SJCRH30 (cell line): ENCODE measurements at regions not wholly inside any gene's neighbourhood (a gene's known extent, or its start where the extent isn't known, plus 50 kb on each side); places are given as distances from the start of the nearest gene placed in this dataset.

Experiments used
- DNase-seq, 2 experiments: peaks; one replicate each; pipeline ENCODE4 v3.0.0-alpha.2; 2015 to 2020
- H3K27ac ChIP-seq: fragments of 250-450 bp; sonication (Bioruptor Pico); 2 replicates; pipeline ENCODE4 v1.5.1; 2020; ENCODE audit warnings: mild to moderate bottlenecking, moderate library complexity
- H3K27me3 ChIP-seq: fragments of 250-450 bp; sonication (Bioruptor Pico); 2 replicates; pipeline ENCODE4 v1.5.1; 2020; ENCODE audit warnings: mild to moderate bottlenecking, moderate library complexity
- H3K36me3 ChIP-seq: fragments of 250-450 bp; sonication (Bioruptor Pico); 2 replicates; pipeline ENCODE4 v1.5.1; 2020; ENCODE audit warnings: mild to moderate bottlenecking, moderate library complexity
- H3K4me1 ChIP-seq: fragments of 250-450 bp; sonication (Bioruptor Pico); 2 replicates; pipeline ENCODE4 v1.5.1; 2020; ENCODE audit warnings: mild to moderate bottlenecking, moderate library complexity
- H3K4me3 ChIP-seq: fragments of 250-450 bp; sonication (Bioruptor Pico); 2 replicates; pipeline ENCODE4 v1.5.1; 2020; ENCODE audit warnings: mild to moderate bottlenecking, moderate library complexity
- H3K9me3 ChIP-seq: fragments of 250-450 bp; sonication (Bioruptor Pico); replicated peaks from 2 replicates; pipeline ENCODE4 v1.5.1; 2020; ENCODE audit warnings: mild to moderate bottlenecking, moderate library complexity

- no peaks in the 10 kb centered on the region for H3K27me3 ChIP-seq
- DNase-seq, result no peak
- no peaks in the 10 kb centered on the region for H3K36me3 ChIP-seq
- H3K4me1 ChIP-seq, result no peaks in the 10 kb centered on the region
- no peak overlapping the region for H3K4me3 ChIP-seq
- no peak overlapping the region for H3K27ac ChIP-seq
- H3K9me3 ChIP-seq, result no peaks in the 10 kb centered on the region
Observed at GRCh38 chr21:22650226-22650625, 1652.0 kb downstream of the NCAM2 start.

DNA sequence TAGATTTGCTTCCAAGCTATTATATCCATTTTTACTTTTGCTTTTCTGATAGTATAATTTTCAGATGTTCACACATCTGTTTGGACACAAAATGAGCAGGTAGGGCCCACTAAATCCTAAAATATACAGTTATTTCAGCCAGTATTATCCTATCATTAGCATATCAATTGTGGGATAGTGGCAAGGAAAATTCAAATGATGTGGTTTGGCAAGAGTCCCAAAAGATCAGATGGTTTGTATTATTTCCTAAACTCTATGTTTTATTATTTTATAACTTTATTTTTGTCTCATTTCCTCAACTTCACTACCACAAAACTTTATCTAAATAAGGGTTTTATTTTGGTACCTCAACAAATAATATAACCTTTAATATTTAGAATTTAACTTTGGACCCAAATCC is 1659.6 kb downstream of the NCAM2 start:
- Histone ChIP-seq H3K9me3 (no peaks in the 10 kb centered on the region; the same call in 1 of the 2 replicates), H3K27me3 (no peaks in the 10 kb centered on the region), H3K27ac (no peak overlapping the region), H3K4me3 (no peak overlapping the region), H3K36me3 (no peaks in the 10 kb centered on the region), H3K4me1 (no peaks in the 10 kb centered on the region)
- no peak for DNase-seq

DNA sequence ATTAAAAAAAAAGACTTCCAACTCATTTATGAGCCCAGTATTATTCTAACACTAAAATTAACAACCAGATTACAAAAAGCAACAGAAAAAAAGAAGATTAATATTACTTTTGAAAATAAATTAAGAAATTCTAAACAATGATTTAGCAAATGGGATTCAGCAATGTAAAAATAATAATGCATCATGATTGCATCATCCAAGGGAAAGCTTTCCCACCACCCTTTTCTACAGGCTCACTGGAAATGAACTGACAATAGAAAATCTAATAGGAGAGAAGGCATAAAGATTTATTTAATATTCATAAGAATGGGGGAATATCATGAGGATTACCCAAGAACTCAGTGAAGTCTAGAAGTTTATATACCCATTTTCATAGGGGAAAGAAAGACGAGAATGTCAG is 1671.9 kb downstream of the NCAM2 start:
- H3K4me1 ChIP-seq, result no peaks in the 10 kb centered on the region
- no peaks in the 10 kb centered on the region for H3K9me3 ChIP-seq
- no peaks in the 10 kb centered on the region for H3K27me3 ChIP-seq
- H3K4me3 ChIP-seq, result no peak overlapping the region
- H3K36me3 ChIP-seq, result no peaks in the 10 kb centered on the region
- no peak for DNase-seq
- H3K27ac ChIP-seq, result no peak overlapping the region

- H3K36me3 ChIP-seq, result no peaks in the 10 kb centered on the region
- no peaks in the 10 kb centered on the region for H3K4me1 ChIP-seq
- no peak for DNase-seq
- H3K27me3 ChIP-seq, result no peaks in the 10 kb centered on the region
- no peak overlapping the region for H3K27ac ChIP-seq
- H3K9me3 ChIP-seq, result no peaks in the 10 kb centered on the region
- no peak overlapping the region for H3K4me3 ChIP-seq
Observed at GRCh38 chr21:22679207-22679606, 1681.0 kb downstream of the NCAM2 start.

- H3K9me3 ChIP-seq, result no peaks in the 10 kb centered on the region; the same call in 1 of the 2 replicates
- no peak overlapping the region for H3K27ac ChIP-seq
- no peak overlapping the region for H3K4me3 ChIP-seq
- H3K36me3 ChIP-seq, result no peaks in the 10 kb centered on the region
- no peaks in the 10 kb centered on the region for H3K4me1 ChIP-seq
- no peaks in the 10 kb centered on the region for H3K27me3 ChIP-seq
- DNase-seq, result no peak
Observed at GRCh38 chr21:22691658-22692057, 1693.4 kb downstream of the NCAM2 start.

DNA sequence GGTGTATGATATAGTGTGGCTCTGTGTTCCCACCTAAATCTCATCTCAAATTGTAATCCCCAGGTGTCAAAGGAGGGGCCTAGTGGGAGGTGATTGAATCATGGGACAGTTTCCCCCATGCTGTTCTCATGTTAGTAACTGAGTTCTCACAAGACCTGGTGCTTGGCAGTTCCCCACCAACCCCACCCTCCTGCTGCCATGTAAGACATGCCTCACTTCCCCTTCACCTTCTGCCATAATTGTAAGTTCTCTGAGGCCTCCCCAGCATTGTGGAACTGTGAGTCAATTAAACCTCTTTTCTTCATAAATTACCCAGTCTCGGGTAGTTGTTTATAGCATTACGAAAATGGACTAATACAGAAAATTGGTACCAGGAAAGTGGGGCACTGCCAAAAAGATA is 1705.3 kb downstream of the NCAM2 start:
- Histone ChIP-seq H3K4me3 (no peak overlapping the region), H3K4me1 (no peaks in the 10 kb centered on the region), H3K27ac (no peak overlapping the region), H3K27me3 (no peaks in the 10 kb centered on the region), H3K36me3 (no peaks in the 10 kb centered on the region), H3K9me3 (no peaks in the 10 kb centered on the region)
- no peak for DNase-seq

- Histone ChIP-seq H3K4me3 (no peak overlapping the region), H3K27ac (no peak overlapping the region)
Observed at GRCh38 chr21:22710721-22711120, 1712.5 kb downstream of the NCAM2 start.

GRCh38 chr21:22711636-22712035 is 1713.4 kb downstream of the NCAM2 start:
- Histone ChIP-seq H3K27me3 (no peaks in the 10 kb centered on the region), H3K9me3 (no peaks in the 10 kb centered on the region), H3K4me1 (no peaks in the 10 kb centered on the region), H3K4me3 (no peak overlapping the region), H3K27ac (no peak overlapping the region), H3K36me3 (no peaks in the 10 kb centered on the region)
- no peak for DNase-seq

More at GRCh38 chr21:22710721-22711120, 1712.5 kb downstream of the NCAM2 start:
- DNase-seq, result no peak
- H3K36me3 ChIP-seq, result no peaks in the 10 kb centered on the region
- H3K4me1 ChIP-seq, result no peaks in the 10 kb centered on the region
- no peaks in the 10 kb centered on the region for H3K9me3 ChIP-seq
- H3K27me3 ChIP-seq, result no peaks in the 10 kb centered on the region

DNA sequence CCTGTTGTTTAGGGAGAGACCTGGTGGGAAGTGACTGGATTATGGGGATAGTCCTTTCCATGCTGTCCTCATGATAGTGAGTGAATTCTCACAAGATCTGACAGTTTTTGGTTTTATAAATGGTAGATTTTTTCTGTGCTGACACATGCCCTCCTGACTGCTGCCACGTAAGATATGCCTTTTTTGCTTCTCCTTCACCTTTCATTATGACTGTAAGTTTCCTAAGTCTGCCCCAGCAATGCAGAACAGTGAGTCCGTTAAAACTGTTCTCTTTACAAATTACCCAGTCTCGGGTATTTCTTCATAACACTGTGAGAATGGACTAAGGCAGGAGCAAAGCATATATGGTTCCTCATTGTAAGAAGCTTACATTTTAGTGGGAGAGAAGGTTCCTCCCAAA is 1727.2 kb downstream of the NCAM2 start:
- Histone ChIP-seq H3K27me3 (no peaks in the 10 kb centered on the region), H3K27ac (no peak overlapping the region), H3K4me1 (no peaks in the 10 kb centered on the region), H3K9me3 (no peaks in the 10 kb centered on the region), H3K4me3 (no peak overlapping the region), H3K36me3 (no peaks in the 10 kb centered on the region)
- no peak for DNase-seq

DNA sequence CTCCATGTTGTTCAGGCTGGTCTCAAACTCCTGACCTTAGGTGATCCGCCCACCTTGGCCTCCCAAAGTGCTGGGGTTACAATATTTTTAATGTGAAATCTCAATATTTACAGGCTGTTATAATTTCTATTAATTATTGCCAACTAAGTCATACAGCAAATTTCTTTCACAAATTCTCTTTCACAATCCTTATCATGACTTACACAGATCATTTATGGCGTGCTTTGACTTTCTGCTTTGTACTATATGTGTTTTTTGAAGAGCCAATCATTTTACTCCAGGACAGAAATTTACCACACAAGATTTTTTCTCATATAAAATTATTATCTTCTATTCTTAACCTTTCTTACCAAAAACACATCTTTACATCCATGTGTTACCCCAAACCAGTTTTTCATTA is 1729.9 kb downstream of the NCAM2 start:
- DNase-seq, result peak in 1 of 2 experiments; percentile 15
- Histone ChIP-seq H3K9me3 (no peaks in the 10 kb centered on the region), H3K4me3 (no peak overlapping the region), H3K36me3 (no peaks in the 10 kb centered on the region), H3K27ac (no peak overlapping the region), H3K27me3 (no peaks in the 10 kb centered on the region), H3K4me1 (no peaks in the 10 kb centered on the region)

- no peaks in the 10 kb centered on the region for H3K36me3 ChIP-seq
- H3K4me1 ChIP-seq, result no peaks in the 10 kb centered on the region
- no peak overlapping the region for H3K4me3 ChIP-seq
- H3K9me3 ChIP-seq, result no peaks in the 10 kb centered on the region
- no peak overlapping the region for H3K27ac ChIP-seq
- H3K27me3 ChIP-seq, result no peaks in the 10 kb centered on the region
- DNase-seq, result no peak
Observed at GRCh38 chr21:22743085-22743484, 1744.9 kb downstream of the NCAM2 start.

DNA sequence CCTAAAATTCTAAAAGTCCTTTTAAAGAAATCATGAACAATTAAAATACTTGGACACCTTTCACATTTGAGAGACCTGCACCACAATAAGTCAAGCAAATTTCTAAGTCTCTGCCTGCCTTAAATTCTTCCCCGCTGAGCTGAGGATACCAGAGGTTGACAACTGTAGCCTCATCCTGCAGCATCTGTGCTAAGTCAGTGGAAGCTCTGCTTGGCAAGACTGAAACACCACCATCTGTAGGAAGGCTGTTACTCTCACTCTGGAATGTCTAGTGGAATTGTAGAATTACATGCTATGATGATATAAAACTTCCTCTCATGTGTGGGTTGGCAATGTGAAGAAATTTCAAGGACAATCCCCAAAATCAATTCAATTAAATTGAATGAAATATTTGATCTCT is 1756.5 kb downstream of the NCAM2 start:
- Histone ChIP-seq H3K36me3 (no peaks in the 10 kb centered on the region), H3K9me3 (no peaks in the 10 kb centered on the region), H3K27me3 (no peaks in the 10 kb centered on the region), H3K4me1 (no peaks in the 10 kb centered on the region), H3K4me3 (no peak overlapping the region), H3K27ac (no peak overlapping the region)
- no peak for DNase-seq

- DNase-seq, result no peak
Observed at GRCh38 chr21:22758478-22758877, 1760.3 kb downstream of the NCAM2 start.

DNA sequence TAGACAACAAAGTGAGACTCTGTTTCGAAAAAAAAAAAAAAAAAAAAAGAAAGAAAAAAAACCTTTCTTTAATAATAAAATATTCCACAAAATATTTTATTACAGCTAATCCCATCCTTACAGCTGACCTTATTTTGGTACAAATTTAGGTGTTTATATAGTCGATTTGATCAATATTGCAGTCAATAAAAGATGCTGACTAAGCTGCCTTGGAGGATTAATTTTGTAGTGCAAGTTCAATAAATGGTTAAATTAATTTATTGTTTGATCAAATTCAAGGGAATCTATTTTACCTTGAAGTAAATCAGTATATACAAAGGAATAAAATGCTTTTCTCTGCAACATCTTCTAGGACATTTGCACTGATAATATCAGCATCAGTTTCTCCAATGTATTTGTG is 1764.3 kb downstream of the NCAM2 start:
- H3K27ac ChIP-seq, result no peak overlapping the region
- no peaks in the 10 kb centered on the region for H3K4me1 ChIP-seq
- H3K4me3 ChIP-seq, result no peak overlapping the region
- no peaks in the 10 kb centered on the region for H3K9me3 ChIP-seq
- no peak for DNase-seq
- no peaks in the 10 kb centered on the region for H3K27me3 ChIP-seq
- H3K36me3 ChIP-seq, result no peaks in the 10 kb centered on the region

More at GRCh38 chr21:22758478-22758877, 1760.3 kb downstream of the NCAM2 start:
- Histone ChIP-seq H3K27ac (no peak overlapping the region), H3K4me1 (no peaks in the 10 kb centered on the region), H3K27me3 (no peaks in the 10 kb centered on the region), H3K9me3 (no peaks in the 10 kb centered on the region), H3K36me3 (no peaks in the 10 kb centered on the region), H3K4me3 (no peak overlapping the region)

- no peak for DNase-seq
- no peaks in the 10 kb centered on the region for H3K36me3 ChIP-seq
Observed at GRCh38 chr21:22763442-22763841, 1765.2 kb downstream of the NCAM2 start.

DNA sequence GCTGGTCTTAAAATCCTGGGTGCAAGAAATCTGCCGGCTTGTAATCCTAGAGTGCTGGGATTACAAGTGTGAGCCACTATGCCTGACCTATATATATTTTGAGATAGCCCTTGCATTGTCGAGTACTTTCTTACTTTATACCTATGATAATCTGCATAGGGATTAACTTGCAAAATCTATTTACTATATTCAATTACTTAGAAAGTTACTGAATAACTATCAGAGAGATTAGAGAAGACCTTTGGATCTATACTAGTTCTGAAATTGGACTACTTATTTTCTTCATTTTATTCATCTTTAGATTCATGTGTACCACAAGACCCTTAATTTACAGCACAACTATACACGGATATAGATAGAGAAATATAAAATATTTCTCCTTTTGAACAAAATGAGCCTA is 1766.0 kb downstream of the NCAM2 start:
- H3K27me3 ChIP-seq, result no peaks in the 10 kb centered on the region
- DNase-seq, result no peak
- no peaks in the 10 kb centered on the region for H3K9me3 ChIP-seq
- no peaks in the 10 kb centered on the region for H3K4me1 ChIP-seq
- no peak overlapping the region for H3K4me3 ChIP-seq
- H3K36me3 ChIP-seq, result no peaks in the 10 kb centered on the region
- H3K27ac ChIP-seq, result no peak overlapping the region

More at GRCh38 chr21:22763442-22763841, 1765.2 kb downstream of the NCAM2 start:
- Histone ChIP-seq H3K27ac (no peak overlapping the region), H3K9me3 (no peaks in the 10 kb centered on the region), H3K27me3 (no peaks in the 10 kb centered on the region), H3K4me1 (no peaks in the 10 kb centered on the region), H3K4me3 (no peak overlapping the region)
